ENCODE measurements at regions not wholly inside any gene's neighbourhood (a gene's known extent, or its start where the extent isn't known, plus 50 kb on each side); places are given as distances from the start of the nearest gene placed in this dataset.

- no peak for DNase-seq (ENCODE audit: low read depth, low spot score)
- Histone ChIP-seq H3K9me3 (ENCODE audit: control insufficient read depth in 1 of 2, insufficient read depth in 1 of 2, low read depth in 1 of 2, low read length in 2 of 2) (no peaks in the 10 kb centered on the region), H3K79me2 (ENCODE audit: insufficient read depth, low read length) (no peaks in the 10 kb centered on the region), H4K20me1 (ENCODE audit: insufficient read depth) (no peaks in the 10 kb centered on the region), H3K27me3 (ENCODE audit: insufficient read depth, low read length) (no peaks in the 10 kb centered on the region), H3K4me2 (ENCODE audit: low read length) (no peak overlapping the region), H2AFZ (ENCODE audit: low read depth, low read length, poor library complexity, severe bottlenecking) (no peak overlapping the region), H3K9ac (ENCODE audit: low read length) (no peak overlapping the region), H3K4me1 (ENCODE audit: control insufficient read depth in 1 of 2, insufficient read depth in 2 of 2, low read length in 2 of 2) (no peaks in the 10 kb centered on the region), H3K4me3 (replicated peaks in 1 of 2; ENCODE audit: low read depth in 1 of 2, low read length in 2 of 2) (no peak overlapping the region), H3K9me2 (ENCODE audit: insufficient read depth) (no peaks in the 10 kb centered on the region; the same call in 1 of the 2 replicates), H3K27ac (ENCODE audit: low read depth, low read length) (no peak overlapping the region), H3K36me3 (ENCODE audit: control insufficient read depth in 1 of 2, insufficient read depth in 2 of 2, low read length in 2 of 2) (no peaks in the 10 kb centered on the region)
- RAD21 ChIA-PET (ENCODE audit: low non-redundant PET in 1 of 2, low total read pairs in 2 of 2, uncharacterized antibody in 2 of 2, unreplicated experiment in 2 of 2) = no interaction called here
- no peak for ATAC-seq
- CTCF ChIA-PET = no interaction called here
- TF ChIP-seq EZH2 (IDR thresholded peaks at IDR 0.05) (no peak), SP1 (IDR thresholded peaks at IDR 0.05; ENCODE audit: low read depth) (no peak), SRF (IDR thresholded peaks at IDR 0.05; ENCODE audit: low read depth) (no peak), YY1 (IDR thresholded peaks at IDR 0.05; ENCODE audit: extremely low read depth, insufficient replicate concordance, low read depth, low read length) (no peak), ZBTB33 (IDR thresholded peaks at IDR 0.05; ENCODE audit: extremely low read depth, insufficient replicate concordance, low read length) (no peak), ZFX (IDR thresholded peaks at IDR 0.05) (no peak), CTCF (IDR thresholded peaks at IDR 0.05 in 2 of 3, conservative IDR thresholded peaks at IDR 0.05 in 1 of 3; ENCODE audit: borderline replicate concordance in 1 of 3, insufficient read depth in 1 of 3, low read depth in 2 of 3, low read length in 2 of 3) (no peak), POLR2AphosphoS5 (IDR thresholded peaks at IDR 0.05; ENCODE audit: low read depth, low read length) (no peak), CEBPB (IDR thresholded peaks at IDR 0.05; ENCODE audit: low read depth) (no peak), POLR2A (IDR thresholded peaks at IDR 0.05; ENCODE audit: borderline replicate concordance, extremely low read depth, insufficient read depth, insufficient read length) (no peak), CBX3 (IDR thresholded peaks at IDR 0.05; ENCODE audit: low read depth) (no peak)
- POLR2A ChIA-PET = no interaction called here
- intact Hi-C loops (cut with micrococcal nuclease) = no loop called here
- no TSS peak for BruUV-seq (replicated peaks)
Measured at GRCh38 chr7:54864663-54865062, 105.7 kb upstream of the SEC61G start.
